GM18861 (cell line): ENCODE measurements at regions not wholly inside any gene's neighbourhood (a gene's known extent, or its start where the extent isn't known, plus 50 kb on each side); places are given as distances from the start of the nearest gene placed in this dataset.
"Not testable (repeated sequence)": the region's sequence is repeated elsewhere in the genome, so short reads cannot be mapped to it uniquely, and the experiment has no call there.

Experiments used
- ATAC-seq: cut with Tn5 transposase; IDR thresholded peaks from one replicate; pipeline ENCODE4 v1.9.1; 2021; ENCODE audit not compliant: unreplicated experiment

DNA sequence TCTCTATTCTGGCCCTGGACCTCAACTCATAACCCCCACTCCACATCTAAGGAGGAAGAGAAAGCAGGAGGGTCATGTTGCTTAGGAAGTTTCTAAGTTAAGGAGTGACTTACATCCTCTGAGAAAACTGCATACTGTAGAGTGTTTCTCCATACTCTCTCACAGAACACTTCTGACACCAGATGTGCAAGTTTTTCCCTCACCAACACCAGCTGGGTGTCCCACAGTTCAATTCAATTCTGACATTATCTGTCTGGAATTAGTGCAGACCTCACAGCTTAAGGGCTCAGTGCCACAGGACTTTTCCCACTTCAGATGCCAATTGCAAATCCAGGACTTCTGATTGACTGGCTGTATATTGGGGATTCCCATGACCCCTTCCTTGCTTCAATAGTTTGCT, 89.0 kb upstream of the SFRP2 start:
- ATAC-seq = no peak

DNA sequence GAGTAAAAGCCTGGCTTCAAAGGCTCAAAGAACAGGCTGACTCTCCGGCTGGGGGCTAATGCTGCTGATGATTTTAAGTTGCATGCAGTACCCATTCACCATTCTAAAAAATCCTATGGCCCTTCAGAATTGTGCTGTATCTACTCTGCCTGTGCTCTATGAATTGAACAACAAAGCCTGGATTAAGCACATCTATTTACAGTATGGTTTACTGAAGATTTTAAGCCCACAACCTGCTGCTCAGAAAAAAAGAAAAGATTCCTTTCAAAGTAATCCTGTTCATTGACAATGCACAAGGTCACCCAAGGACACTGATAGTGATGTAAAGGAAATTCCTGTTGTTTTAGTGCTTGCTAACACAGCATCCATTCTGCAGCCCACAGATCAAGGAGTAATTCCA, 84.9 kb upstream of the SFRP2 start:
- no peak for ATAC-seq

DNA sequence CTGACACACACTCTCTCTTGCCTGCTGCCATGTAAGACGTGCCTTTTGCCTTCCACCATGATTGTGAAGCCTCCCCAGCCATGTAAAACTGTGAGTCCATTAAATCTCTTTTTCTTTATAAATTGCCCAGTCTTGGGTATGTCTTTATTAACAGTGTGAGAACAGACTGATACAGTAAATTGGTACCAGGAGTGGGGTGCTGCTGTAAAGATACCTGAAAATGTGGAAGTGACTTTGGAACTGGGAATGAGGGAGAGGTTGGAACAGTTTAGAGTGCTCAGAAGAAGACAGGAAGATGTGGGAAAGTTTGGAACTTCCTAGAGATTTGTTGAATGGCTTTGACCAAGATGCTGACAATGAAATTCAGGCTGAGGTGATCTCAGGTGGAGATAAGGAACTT, 77.9 kb upstream of the SFRP2 start:
- not testable (repeated sequence) for ATAC-seq

DNA sequence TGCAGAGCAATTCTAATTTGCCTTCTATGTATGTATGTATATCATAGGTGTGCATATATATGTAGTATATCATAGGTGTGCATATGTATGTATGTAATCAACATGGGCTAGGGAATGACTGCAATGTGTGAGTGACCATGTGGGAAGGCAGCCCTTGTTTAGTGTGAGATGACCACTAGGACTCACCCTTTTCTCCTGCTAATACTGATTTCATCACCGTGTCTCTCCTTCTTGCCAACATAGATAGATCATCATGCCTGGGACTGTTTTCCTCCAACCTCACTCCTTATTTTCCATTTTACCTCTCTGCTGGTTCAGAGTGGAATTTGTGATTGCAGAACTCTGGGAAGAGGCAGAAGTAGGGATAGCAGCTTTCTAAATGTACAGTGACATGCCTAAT, 63.6 kb upstream of the SFRP2 start:
- no peak for ATAC-seq

DNA sequence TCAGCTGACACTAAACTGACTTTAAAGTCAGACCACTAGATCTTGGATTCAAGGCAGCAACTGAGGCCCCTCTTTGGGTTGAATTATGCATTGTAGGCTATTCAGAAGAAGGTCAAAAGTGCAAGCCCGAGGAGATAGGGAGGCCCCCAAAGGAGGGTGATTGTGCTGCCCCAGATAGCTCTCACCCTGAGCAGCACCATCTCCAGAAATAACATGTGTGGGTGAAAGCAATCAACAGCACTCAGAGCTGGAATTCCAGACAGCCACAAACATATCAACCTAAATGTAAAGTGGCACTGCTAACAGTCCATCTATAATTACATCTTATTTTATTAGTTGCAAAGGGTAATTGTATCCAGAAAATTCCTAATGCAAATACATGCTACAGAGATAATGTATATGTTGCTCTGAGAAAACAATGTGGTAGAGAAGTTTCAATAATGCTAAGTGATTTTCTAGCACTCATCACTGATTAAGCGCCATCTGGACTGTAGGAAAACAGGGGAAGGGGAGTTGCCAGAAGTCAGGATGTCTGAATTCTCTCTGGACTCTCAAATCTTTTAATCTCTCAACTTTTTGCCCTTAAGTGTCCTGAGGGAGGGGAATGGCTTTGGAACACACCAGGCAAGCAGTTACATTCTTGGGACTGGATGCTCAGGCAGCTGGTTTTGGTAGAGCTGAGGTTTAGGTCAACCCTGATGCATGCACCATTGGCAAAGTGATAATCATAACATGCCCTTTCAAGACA, 61.8 kb upstream of the SFRP2 start:
- no peak for ATAC-seq

DNA sequence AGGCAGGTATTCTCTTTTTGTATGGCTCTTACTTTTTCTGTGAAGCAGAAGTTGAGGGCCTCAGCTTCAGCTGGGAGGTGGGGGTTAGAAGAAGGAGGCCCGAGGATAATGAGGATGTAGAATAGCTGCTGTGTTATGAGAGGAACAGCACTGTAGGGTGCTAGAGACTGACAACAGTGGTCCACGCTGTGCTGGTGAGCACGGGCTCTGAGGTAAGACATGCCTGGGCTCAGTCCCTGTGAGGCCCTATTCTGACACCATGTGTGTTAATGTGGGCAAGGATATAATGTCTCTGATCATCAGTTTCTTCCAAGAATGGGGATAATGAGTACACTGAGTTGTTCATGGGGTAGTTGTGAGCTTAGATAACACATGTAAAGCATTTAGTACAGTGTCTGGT, 55.3 kb upstream of the SFRP2 start:
- ATAC-seq = no peak
